Stimulated activated CD8-positive, alpha-beta memory T cell treated with anti-CD3 and anti-CD28 coated beads, Interleukin-15, amount 100 ng/mL, for 24 hours (primary cell): ENCODE measurements at regions not wholly inside any gene's neighbourhood (a gene's known extent, or its start where the extent isn't known, plus 50 kb on each side); places are given as distances from the start of the nearest gene placed in this dataset.

Experiments
- DNase-seq: peaks from one replicate; pipeline ENCODE4 v3.0.0-alpha.2; 2020; ENCODE audit warnings: low read depth

DNA sequence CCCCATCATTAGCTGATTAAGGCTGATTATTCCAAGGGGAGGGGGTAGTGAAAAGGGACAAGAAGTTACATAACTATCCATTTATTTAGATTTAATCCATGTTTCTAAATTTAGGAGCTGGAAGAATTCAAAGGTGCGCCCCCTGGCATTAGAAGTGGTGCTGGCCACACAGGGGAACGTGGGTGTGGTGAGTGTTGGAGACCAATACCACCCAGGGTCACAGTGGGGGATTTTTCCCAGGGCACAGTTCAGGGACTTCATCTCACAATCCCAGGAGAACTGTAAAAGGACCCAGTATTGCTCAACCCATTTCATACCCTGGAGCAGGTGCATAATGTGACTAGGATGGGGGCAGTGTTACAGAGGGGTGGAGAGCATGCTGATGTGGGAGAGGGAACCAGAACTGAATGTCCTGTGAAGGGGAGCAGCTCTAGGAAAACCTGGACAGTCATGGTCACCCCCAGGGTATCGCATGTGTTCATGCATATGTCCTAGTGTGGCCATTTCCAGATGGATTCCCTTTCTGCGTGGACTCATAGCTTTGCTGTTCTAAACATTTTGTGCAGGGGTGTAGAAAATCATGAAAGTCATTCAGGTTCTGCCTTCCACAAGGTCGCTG is 110.3 kb downstream of the LSM3 start:
- DNase-seq, result no peak

DNA sequence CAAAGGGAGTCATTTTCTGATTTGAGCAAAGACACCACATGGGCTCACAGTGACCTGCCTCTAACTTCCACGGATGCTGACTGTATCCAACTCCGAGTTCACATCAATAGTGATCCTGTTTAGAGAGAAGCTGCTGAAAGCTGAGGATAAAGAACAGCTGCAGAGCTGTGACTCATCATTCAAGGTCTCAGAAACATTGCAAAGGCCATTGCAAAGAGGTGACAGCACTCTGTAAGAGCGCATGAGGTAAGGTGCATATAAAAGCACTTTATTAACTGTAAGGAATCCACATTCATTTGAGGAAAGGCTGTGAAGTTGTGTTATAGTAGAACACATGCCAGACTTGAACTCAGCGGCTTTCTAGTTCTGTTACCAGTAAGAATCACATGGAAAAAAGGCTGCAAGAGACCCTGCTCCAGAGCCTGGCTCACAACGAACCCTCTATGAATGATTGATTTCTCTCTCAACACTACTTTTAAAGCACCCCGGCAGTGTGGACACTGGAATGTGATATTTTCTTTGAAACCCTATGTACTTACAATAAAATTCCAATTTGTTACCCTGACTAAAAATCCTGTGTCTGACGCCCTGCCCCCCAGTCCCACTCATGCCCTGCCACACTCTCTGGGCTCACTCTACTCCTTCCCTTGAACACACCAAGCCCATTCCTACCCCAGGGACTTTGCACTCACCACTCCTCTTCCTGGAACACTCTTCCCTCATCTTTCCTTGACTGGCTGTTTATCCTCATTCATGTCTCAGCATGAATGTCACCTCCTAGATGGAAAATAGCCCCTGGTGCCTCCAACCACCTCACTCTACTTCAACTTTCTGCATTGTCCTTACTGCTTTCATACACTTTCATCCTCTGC is 111.2 kb downstream of the LSM3 start:
- no peak for DNase-seq

DNA sequence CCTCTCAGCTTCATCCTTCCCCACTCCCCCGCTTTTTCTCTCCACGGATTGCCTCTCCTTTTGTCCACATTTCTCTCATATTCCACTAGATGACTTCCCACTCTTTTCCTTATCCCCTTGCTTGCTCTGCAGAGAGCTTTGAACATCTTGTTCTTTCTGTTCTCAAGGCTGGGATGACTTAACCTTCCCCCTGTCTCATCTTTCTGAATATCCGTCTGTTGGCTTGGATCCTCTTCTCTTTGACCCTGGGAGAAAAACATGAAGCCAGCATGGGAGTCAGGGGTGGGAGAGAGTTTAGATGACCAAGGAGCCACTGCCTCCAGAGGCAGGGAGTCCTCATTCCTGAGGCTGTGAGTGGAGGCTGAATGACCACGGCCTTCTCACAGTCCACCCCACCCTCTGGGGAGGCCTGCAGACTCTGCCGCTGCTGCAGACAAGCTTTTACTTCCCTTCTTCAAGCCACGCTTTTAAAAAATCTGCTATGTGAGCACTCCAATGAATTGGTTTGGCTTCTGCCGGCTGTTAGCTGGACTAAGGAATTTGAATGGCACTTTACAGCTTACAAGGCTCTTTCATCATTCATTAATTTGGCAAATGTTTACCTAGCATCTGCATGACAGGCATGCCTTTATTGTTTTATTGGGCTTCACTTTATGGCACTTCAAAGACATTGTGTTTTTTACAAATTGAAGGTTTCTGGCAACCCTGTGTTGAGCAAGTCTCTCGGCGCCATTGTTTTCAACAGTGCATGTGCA is 111.6 kb upstream of the SLC6A6 start:
- no peak for DNase-seq

DNA sequence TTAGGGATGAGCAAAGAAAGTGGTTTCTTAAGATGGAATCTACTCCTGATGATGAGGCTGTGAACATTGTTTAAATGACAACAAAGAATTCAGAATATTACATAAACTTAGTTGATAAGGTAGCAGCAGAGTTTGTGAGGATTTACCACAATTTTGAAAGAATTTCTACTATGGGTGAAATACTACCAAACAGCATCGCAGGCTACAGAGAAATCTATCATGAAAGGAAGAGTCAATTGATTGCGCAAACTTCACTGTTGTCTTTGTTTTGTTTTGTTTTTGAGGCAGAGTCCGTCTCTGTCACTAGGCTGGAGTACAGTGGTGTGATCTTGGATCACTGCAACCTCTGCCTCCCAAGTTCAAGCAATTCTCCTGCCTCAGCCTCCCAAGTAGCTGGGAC is 107.4 kb upstream of the SLC6A6 start:
- DNase-seq, result no peak

DNA sequence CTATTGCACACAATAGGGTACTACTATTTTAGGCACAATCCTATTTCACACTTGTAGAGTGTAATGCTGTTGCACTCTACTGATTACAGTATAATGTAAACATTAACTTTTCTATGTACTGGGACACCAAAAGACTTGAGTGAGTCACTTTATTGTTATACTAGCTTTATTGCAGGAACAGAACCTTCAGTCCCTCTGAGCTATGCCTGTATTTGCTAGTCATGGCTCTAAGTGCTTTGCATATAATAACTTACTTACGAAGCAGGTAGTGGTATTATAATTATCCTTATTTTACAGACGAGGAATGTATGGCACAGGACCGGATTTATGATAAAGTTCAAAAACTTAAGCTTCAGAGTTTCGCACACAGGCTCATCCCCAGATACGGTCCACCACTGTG is 106.6 kb upstream of the SLC6A6 start:
- DNase-seq, result no peak

DNA sequence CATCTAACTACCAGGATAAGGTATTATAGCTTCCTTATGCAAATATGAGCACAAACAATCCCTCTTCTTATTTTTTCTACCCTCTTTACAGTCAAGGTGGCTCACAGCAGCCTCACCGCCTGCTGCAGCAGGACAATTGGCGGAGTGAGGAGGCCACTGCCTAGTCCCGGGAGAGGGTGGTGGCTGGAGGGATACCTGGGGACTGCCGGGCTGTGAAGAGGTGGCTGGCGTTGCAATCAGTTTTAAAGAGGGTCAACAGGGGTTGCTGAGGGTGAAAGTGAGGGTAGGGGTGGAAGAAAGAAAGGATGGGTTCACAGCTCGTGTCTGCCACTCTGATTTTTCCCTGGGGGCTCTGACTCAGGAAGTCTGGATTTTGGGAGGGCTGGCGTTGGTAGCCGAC is 105.1 kb upstream of the SLC6A6 start:
- DNase-seq, result no peak

DNA sequence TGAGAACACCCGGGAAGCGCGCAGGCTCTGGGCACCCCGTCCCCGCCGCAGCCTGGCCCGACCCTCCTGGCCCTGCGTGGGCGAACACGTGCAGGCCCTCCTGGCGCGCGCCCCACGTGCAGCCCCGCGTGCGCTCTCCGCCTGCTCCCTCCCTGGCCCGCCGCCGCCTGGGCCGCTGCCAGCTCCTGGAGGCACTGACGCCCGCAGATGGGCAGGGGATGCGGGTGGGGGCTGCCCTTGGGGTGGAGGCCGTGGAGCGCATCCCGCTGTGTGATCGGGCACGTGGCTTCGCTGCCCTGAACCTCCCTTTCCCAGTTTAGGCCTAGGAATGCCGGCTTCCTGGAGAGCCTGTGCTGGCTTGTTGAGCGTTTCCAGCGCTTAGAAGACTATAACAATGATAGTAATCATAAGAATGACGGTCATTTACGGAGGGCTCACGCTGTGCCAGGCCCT is 104.6 kb upstream of the SLC6A6 start:
- DNase-seq, result no peak

DNA sequence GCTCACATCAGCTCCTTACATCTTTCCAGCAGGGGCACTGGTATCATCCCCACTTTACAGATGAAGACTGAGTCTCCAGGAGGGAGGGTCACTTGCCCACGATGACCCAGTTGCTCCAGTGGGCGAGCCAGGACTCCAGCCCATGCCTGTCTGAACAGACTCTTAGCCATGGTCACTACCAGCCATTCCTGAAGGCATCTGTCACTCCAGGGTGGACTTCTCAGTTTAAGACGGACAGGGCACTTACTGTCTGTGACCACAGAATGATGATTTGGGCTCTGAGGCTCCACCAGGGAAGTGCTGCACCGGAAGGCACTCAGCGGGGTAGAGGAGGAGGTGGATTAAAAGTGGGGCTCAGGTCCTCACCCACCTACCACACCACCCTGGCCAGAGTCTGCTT is 104.0 kb upstream of the SLC6A6 start:
- no peak for DNase-seq

DNA sequence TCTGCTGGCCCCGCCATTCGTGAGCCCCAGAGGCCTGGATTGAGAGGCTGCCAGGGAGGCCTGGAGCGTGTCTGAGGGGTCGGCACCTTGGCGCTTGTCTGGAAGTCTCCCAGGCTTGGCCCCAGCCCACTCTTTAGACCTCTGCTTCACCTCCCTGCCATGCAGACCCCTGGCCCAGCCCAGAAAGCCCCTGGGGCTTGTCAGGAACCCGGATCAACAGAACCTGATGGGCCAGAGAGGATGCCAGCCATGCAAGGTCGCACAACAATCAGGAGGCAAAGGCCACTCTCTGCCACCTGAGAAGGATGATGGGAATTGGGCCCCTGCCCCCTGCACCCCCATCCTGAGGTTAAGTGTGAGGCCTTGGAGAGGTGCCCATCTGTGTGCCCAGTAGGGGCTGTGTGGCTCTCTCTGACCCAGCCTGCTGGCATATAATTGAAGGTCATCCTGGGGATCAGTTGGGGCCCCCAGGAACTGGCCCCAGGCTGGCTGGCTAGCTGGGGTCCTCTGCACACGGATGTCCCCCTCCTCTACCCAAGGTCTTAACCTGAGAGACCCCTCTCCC is 103.3 kb upstream of the SLC6A6 start:
- DNase-seq, result no peak

DNA sequence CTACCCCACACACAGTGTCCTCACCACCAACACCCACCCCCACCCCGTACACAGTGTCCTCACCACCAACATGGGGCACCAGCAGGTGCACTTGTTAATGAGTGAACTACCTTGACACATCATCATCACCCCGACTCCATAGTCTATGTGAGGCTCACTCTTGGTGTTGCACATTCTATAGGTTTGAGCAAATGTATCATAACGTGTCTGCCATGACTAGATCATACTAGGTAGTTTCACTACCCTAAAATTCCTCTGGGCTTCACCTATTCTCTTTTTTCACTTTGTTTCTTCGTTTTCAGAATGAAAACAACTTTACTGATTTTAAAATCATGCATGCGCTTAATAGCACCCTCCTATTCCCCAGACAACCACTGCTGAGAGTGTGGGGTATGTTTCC is 102.6 kb upstream of the SLC6A6 start:
- no peak for DNase-seq

DNA sequence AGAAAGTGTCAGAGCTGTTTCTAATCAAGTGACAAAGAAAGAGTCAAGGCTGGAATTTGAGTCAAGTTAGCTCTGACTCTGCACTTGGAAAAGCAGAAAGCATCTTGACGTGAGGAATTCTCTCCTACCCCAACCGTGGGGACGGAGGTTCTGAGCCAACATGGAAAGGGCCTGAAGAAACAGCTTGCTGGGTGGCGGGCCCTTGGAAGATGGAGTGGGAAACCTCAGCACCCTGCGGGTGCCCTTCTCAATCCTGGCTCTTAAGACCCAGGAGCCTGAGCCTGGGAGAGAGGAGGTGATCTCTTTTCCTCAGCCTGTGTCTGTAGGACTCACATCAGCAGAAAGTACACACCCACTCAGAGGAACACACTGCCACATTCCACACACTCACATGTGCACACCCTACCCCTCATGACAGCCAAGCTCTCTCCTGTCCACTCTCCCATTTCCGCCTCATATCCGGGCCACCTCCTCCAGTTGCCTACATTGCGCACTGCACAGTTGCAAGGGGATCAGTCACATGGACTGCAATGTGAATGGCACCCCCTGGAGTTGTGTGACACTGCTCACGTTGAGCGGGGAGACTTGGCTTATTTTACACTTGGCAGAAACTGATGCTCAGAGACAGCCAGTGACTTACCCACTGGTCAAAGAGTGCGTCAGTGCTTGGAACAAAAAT is 101.5 kb upstream of the SLC6A6 start:
- DNase-seq, result no peak

DNA sequence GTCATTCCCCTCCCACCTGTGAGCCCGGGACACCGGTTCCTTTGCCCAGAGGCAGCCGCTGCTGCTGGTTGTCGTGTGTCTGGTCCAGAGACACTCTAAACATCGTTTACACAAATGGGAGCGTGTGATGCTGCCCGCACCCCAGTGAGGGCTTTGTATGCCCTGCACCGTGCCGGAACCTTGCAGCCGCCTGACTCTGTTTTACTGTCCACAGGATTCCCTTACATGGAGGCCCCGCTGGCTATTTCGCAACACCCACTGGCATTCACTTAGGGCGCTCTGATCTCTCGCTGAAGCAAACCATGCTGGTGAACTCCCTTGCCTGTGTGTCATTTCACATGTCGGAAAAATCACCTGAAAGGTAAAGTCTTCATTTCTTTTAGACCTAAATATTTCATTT is 100.8 kb upstream of the SLC6A6 start:
- no peak for DNase-seq

DNA sequence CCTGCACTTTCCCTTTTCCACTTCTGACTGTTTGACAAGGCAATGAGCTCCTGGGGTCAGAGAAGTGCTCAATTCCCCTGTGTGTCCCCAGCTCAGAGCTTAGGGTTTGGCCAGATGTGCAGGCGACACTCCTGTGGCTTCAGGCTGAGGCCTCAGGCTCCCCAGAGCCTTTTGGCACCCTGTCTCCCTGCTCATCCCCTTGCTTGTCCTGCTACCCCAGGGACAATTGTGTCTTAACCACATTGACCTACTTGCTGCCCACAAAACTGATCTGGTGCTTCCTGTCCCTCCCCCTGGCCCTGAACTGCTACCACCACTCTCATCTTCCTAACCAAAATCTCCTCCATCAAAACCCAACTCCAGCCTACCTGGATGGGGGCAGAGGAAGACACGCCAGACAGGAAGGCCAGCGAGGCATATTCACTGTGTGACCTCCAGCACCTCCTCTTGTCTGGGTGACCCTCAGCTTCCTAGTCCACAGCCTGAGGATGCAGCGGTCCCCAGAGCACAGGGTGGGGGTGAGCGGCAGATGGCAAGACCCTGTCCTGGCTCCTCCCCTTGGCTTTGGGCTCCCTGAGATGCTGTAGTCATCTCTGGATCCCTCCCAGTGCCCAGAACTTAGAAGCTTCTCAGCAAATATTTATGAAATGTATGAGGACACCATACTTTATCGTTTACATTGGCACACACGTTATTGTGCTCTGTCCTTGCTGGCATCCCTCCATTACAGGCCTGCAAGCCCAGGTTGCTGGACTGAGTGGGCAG is 98.9 kb upstream of the SLC6A6 start:
- no peak for DNase-seq

DNA sequence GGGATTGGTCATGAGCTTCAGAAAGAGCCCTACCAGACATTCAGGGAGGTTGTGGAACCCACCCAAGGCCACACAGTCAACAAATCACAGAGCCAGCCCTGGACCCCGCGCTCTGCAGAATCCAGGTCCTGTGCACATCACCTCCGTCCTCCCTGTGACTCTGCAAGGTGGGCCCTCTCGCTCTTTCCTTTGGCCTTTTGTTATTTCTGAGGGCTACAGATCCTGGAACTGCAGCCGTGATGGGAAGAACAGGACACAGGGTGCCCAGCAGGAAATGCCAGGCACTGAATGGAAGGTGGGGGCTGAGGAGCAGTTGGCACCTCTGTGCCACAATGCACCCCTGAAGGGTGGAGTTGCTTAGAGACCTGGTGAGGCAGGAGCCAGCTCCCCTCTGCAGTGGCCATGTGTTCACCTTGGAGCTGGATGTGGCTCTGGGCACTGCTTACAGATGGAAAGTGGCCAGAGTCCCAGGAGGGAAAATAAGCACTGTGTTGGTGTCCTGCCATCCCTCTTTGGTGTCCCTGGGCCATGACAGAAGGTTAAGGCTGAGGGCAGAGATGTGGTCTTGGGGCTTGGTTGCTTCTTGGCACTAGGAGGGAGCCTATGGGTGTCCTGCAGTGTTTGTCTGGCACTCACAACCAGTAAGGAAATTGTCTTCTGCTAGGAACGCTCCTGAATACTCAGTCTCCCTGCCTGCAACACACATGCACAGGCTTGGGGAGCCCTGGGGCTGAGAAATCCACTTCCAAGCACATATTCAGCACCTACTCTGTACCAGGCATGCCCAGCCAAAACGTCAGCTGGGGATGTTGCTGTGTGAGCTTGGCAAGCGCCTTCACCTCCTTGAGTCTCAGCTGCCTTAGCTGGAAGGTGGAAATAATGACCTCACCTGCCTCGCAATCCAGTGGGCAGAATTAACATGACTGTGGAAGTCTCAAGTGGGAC is 98.0 kb upstream of the SLC6A6 start:
- DNase-seq, result no peak

DNA sequence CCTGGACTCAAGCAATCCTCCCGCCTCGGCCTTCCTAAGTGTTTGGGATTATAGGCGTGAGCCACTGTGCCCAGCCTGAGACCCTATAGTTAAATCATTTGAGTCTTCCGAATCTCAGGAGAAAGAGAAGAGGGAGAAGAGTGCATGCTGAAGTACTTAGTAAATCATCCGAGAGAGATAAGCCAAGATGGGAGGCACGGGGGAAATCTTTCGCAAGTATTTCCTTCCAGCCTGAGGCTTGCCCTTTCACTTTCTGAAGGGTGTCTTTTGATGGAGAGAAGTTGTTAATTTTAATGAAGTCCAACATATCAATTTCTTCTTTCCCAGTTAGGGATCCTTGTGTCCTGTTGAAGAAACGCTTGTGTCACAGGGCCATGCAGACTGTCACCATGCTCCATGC is 97.1 kb upstream of the SLC6A6 start:
- no peak for DNase-seq

DNA sequence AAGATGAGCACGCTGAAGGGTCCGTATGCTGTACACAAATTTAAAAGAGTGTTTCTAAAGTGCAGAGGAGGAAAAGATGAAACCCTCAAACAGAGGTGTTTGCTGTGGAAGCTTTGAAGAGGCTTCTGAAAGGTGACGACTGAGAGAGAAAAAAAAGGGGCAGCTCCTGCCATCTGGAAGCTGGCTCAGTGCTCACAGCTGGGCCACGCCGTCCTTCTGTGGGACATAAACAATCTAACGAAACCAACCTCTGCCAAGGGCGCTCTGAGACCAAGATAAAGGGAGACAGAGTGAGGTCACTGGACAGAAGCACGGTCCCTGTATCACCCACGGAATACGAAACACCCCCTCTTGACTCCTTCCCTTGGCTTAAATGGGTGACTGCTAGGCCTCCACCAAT is 96.3 kb upstream of the SLC6A6 start:
- no peak for DNase-seq

DNA sequence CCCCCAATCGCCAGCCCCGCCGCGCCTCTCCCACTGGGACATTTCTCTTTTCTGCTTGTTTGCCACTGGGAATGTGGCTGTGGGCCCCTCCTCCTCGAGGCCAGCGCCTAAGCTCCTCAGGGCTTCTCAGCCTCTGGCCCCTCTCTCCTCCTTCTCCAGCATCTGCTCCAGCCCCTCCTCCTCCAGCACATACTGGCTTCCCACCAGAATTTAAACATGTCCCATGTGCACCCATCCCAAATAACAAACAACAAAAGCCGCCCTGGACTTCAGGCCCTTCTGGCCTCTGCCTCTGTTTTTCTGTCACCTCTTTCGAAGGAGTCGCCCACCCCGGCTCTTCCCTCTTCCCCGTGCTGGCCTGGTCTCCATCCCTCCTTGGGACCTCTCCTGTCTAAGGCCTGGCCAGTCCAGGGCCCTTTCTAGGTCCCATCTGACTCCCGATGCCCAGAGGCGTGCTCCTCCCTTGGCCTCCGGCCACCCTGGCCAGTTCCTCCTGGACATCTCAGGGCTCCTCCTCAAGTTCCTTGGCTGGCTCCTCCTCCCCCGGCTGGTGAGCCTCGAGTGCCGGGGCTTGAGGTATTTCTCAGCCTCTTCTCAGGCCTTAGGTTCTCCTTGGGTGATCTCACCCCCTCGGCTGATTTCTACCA is 94.6 kb upstream of the SLC6A6 start:
- no peak for DNase-seq

DNA sequence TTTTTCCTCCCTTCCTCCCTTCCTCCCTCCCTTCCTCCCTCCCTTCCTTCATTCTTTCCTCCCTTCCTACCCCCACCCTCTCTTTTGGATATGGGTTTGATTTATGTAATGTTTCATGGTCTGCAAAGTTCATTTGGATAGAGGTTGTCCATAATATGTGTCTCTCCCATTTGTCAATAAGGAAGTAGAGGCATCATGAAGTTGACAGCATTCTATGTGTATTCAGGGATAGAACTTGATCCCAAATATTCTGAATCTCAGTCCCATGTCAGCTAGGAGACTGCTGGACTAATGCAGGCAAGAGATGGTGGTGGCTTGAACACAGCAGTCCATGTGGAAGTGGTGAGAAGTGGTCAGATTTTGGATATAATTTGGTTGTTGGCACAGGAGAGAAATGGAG is 90.7 kb upstream of the SLC6A6 start:
- no peak for DNase-seq

DNA sequence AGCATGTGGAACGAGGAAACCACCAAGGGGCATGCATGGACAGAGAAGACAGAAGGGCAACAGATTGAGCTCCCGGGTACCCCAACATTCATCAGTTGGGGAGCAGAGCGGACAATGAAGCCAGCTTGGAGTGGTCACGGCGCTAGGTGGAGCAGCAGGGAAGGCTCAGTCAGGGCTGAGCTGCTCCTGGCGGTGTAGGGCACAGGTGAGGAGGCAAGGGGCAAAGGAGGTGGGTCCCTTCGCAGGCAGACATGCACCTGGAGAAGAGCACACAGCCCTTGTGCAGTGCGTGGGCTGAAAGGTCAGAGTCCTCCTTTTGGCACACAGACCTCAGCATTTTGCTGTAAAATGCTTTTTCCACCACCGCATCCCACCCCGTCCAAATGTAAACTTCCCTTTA is 90.0 kb upstream of the SLC6A6 start:
- DNase-seq, result no peak
